Fibroblast of the aortic adventitia (primary cell): ENCODE measurements at regions not wholly inside any gene's neighbourhood (a gene's known extent, or its start where the extent isn't known, plus 50 kb on each side); places are given as distances from the start of the nearest gene placed in this dataset.

Experiments
- DNase-seq: peaks from one replicate; pipeline ENCODE4 v3.0.0-alpha.2; 2010; ENCODE audit warnings: low read depth
- H3K4me3 ChIP-seq: 2 replicates; pipeline ENCODE4 v1.5.1; 2011; ENCODE audit warnings: low read depth, mild to moderate bottlenecking, control low read depth, low read length, moderate library complexity
- TF ChIP-seq, protein P1 (sequence below): IDR thresholded peaks from 2 replicates; pipeline ENCODE4 v1.5.1; 2011; ENCODE audit warnings: mild to moderate bottlenecking, low read length, control low read depth, inconsistent platforms; ENCODE audit not compliant: insufficient read depth

DNA sequence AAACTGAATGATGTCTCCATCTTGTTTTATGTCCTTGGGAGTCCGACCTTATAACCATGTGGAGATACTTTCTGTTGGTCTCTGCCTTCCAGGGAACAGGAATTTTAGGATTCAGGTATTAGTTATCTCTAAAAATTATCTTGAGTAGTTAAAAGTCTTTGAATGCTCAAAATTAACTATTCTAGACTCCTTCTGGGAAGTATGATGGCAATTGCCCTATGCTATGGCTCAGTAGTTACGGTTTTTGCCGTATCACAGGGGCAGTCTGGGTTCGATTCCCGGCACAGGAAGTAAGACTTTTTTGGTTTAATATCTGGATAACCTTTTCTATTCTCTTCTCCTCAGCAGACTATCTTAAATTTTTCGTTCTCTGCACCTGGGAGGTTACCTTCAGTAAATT is 708.7 kb upstream of the LRATD1 start:
- TF ChIP-seq, protein P1, sequence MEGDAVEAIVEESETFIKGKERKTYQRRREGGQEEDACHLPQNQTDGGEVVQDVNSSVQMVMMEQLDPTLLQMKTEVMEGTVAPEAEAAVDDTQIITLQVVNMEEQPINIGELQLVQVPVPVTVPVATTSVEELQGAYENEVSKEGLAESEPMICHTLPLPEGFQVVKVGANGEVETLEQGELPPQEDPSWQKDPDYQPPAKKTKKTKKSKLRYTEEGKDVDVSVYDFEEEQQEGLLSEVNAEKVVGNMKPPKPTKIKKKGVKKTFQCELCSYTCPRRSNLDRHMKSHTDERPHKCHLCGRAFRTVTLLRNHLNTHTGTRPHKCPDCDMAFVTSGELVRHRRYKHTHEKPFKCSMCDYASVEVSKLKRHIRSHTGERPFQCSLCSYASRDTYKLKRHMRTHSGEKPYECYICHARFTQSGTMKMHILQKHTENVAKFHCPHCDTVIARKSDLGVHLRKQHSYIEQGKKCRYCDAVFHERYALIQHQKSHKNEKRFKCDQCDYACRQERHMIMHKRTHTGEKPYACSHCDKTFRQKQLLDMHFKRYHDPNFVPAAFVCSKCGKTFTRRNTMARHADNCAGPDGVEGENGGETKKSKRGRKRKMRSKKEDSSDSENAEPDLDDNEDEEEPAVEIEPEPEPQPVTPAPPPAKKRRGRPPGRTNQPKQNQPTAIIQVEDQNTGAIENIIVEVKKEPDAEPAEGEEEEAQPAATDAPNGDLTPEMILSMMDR, result no peak
- no peak overlapping the region for H3K4me3 ChIP-seq
- no peak for DNase-seq

DNA sequence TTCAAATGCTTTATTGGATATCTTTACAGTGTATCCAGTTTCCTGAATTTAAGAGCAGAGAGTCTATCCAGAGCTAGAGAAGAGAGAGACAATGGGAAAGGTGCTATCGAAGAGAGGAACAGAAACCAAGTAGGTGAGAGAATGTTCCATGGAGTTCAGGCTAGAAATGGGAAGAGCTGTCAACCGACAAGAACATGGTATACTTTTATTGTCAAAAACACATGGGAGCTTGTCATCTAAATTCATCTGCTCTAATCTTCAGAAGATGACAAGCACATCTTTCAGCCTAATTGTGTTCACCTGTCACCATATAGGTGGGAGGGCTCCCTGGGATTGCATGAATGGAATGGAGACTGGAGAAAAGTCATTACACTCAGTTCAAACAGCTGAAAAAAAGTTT is 690.4 kb upstream of the LRATD1 start:
- TF ChIP-seq, protein P1, result no peak
- no peak for DNase-seq
- no peak overlapping the region for H3K4me3 ChIP-seq

DNA sequence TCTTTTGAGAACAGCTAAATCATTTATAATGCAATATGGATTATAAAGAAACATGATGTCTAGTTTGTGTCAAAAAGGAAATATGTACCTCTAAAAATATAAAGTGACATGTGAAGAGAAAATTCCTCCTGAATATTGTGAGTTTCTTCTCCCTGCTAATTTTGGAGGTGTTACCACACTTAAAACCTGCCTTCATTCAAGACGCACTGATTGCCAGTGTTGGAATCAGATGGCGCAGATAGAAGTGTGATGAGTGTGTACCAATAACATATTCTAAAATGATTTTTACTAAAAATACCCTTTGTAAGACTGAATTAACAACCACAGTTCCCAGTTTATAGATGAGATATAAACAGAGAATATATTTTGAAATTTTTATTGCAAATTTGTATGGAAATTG is 681.8 kb upstream of the LRATD1 start:
- no peak for DNase-seq
- no peak overlapping the region for H3K4me3 ChIP-seq
- TF ChIP-seq, protein P1, result no peak

DNA sequence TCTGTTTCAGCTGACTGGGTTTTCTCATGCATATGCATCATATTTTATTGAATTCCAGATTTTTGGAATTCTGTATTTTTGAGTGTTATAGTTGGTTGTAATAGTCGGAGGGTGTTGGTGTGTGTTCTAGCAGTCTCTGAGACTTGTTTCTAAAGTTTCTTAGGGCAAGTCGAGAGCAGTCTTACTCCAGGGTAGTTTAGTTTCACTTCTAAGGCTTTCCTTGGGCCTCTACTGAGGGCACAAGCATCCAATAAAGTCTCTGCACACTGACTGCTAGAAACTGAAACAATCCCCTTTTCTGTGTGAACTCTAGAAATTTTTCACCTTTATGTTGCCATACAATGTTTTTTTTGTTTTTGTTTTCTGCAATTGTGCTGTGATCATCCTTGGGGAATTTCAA is 663.7 kb upstream of the LRATD1 start:
- no peak for DNase-seq
- TF ChIP-seq, protein P1, result no peak
- no peak overlapping the region for H3K4me3 ChIP-seq

DNA sequence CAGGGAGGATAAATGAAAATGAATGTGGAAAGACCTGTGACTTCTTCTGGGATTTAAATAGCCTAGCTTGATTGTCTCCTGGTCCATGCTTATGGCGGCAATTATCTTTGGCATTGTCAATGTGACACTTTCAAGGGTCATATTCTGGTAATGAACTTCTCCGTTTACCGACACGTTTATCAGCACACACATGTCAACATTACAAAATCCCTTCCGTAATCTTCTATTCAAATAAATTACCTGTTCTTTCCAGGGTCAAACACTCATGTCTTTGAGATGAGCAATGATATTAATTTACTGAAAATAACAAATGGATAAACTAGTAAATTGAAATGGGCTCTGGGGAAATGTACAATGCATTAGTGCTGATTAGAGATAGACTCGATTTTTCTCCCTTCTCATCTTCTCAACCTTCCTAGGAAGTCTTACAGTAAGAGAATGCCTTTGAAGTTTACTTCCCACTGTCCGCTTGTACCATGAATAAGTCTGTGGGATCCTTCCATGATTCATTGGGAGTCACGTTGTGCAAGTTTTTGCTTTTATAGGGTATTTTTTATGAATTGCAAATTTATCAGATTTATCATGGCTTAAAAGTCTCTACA is 646.3 kb upstream of the LRATD1 start:
- DNase-seq, result no peak
- TF ChIP-seq, protein P1, result no peak

DNA sequence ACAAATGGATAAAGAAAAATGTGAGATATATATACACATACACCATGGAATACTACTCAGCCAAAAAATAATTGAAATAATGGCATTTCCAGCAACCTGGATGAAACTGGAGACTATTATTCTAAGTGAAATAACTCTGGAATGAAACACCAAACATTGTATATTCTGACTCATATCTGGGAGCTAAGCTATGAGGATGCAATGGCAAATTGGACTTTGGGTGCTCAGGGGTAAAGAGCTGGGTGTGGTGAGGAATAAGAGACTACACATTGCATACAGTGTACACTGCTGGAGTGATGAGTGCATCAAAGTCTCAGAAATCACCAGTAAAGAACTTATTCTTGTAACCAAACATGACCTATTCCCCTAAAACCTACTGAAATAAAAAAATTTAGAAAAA is 636.0 kb upstream of the LRATD1 start:
- no peak for DNase-seq
- TF ChIP-seq, protein P1, result no peak
- H3K4me3 ChIP-seq, result no peak overlapping the region

More for the DNA sequence above, 646.3 kb upstream of the LRATD1 start:
- no peak overlapping the region for H3K4me3 ChIP-seq

DNA sequence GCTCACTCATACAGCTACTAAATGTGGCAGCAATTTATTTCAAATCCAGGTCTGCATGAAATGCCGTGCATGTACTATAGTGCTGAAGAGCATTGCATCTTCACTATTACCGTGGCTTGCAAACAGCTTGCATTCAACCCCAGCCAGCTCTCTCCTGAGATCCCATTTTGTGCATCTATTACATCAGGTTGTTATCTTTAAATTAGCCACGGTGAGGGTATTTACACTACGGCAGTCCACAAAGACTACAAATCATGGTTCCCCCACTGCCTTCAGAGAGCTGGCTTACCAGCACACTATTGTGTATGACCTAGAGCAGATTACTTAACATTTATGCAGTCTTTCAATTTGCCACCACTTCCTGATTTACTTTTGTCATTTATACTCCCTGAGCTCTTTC is 621.3 kb upstream of the LRATD1 start:
- TF ChIP-seq, protein P1, result no peak
- no peak overlapping the region for H3K4me3 ChIP-seq
- DNase-seq, result no peak
